Mesothelial cell of epicardium (in vitro differentiated cells): ENCODE measurements at regions not wholly inside any gene's neighbourhood (a gene's known extent, or its start where the extent isn't known, plus 50 kb on each side); places are given as distances from the start of the nearest gene placed in this dataset.

Source experiments
- DNase-seq, 2 experiments: peaks; one replicate each; pipeline ENCODE4 v3.0.0; 2021; ENCODE audit warnings: low spot score in 2 of 2; ENCODE audit not compliant: unreplicated experiment in 2 of 2
- H3K27ac Mint-ChIP-seq: 2 replicates; pipeline ENCODE4 v1.8.0; 2021; ENCODE audit warnings: mixed read lengths
- H3K27me3 Mint-ChIP-seq: 2 replicates; pipeline ENCODE4 v1.8.0; 2021; ENCODE audit warnings: low read depth, mixed read lengths
- H3K36me3 Mint-ChIP-seq: 2 replicates; pipeline ENCODE4 v1.8.0; 2021; ENCODE audit warnings: mixed read lengths
- H3K4me1 Mint-ChIP-seq: 2 replicates; pipeline ENCODE4 v1.8.0; 2021; ENCODE audit warnings: mixed read lengths
- H3K4me3 Mint-ChIP-seq: 2 replicates; pipeline ENCODE4 v1.8.0; 2021; ENCODE audit warnings: mild to moderate bottlenecking, moderate library complexity, mixed read lengths
- H3K9me3 Mint-ChIP-seq: 2 replicates; pipeline ENCODE4 v1.8.0; 2021; ENCODE audit warnings: mixed read lengths
- TF ChIP-seq, protein P1 (sequence below): fragments of 200-600 bp; sonication (generic); IDR thresholded peaks from one replicate; pipeline ENCODE4 v1.5.0; 2021; ENCODE audit warnings: antibody characterized with exemption; ENCODE audit not compliant: unreplicated experiment

DNA sequence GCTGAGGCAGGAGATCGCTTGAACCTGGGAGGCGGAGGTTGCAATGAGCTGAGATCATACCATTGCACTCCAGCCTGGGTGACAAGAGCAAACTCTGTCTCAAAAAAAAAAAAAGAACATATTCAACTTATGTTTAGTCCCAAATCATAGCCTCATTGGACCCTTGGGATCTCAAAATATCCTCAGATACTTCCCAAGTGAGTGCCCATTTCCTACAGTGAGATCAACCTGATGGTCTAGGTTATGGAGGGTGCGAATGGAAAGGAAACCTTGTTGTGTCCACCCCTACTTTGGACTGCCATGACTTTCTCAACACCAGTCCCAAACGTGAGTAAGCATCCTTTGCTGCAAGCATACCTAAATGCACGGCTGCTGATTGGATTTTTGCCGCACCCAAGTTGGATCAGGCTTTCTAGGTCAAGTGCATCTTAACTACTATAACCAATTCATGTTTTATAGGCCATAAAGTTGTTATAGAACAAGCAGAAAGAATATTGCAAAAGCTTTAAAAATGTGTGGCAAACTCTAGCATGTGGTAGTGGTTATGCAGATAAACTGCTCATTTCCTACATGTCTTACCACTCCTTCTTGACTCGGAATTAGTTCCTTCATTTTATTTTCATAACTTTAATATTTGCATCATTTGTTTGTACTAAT lies 131.2 kb downstream of the PLEKHG1 start:
- peaks cover 30% of the 10 kb centered on the region for H3K36me3 Mint-ChIP-seq
- H3K4me3 Mint-ChIP-seq = no peak overlapping the region
- no peak for DNase-seq
- no peak overlapping the region for H3K27ac Mint-ChIP-seq
- H3K9me3 Mint-ChIP-seq = no peaks in the 10 kb centered on the region
- TF ChIP-seq, protein P1, sequence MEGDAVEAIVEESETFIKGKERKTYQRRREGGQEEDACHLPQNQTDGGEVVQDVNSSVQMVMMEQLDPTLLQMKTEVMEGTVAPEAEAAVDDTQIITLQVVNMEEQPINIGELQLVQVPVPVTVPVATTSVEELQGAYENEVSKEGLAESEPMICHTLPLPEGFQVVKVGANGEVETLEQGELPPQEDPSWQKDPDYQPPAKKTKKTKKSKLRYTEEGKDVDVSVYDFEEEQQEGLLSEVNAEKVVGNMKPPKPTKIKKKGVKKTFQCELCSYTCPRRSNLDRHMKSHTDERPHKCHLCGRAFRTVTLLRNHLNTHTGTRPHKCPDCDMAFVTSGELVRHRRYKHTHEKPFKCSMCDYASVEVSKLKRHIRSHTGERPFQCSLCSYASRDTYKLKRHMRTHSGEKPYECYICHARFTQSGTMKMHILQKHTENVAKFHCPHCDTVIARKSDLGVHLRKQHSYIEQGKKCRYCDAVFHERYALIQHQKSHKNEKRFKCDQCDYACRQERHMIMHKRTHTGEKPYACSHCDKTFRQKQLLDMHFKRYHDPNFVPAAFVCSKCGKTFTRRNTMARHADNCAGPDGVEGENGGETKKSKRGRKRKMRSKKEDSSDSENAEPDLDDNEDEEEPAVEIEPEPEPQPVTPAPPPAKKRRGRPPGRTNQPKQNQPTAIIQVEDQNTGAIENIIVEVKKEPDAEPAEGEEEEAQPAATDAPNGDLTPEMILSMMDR = no peak
- no peaks in the 10 kb centered on the region for H3K27me3 Mint-ChIP-seq
- peaks cover 5% of the 10 kb centered on the region for H3K4me1 Mint-ChIP-seq

- no peaks in the 10 kb centered on the region for H3K9me3 Mint-ChIP-seq
- no peaks in the 10 kb centered on the region for H3K27me3 Mint-ChIP-seq
- H3K4me1 Mint-ChIP-seq = peaks cover 5% of the 10 kb centered on the region
- no peak overlapping the region for H3K27ac Mint-ChIP-seq
- no peak overlapping the region for H3K4me3 Mint-ChIP-seq
- peaks cover 29% of the 10 kb centered on the region for H3K36me3 Mint-ChIP-seq
- TF ChIP-seq, protein P1 = no peak
- no peak for DNase-seq
Measured at GRCh38 chr6:150732765-150733539, 132.6 kb upstream of the MTHFD1L start.

- no peak overlapping the region for H3K27ac Mint-ChIP-seq
- TF ChIP-seq, protein P1 = no peak
- no peaks in the 10 kb centered on the region for H3K9me3 Mint-ChIP-seq
- H3K27me3 Mint-ChIP-seq = no peaks in the 10 kb centered on the region
- peaks cover 13% of the 10 kb centered on the region for H3K4me1 Mint-ChIP-seq
- no peak for DNase-seq
- peaks cover 29% of the 10 kb centered on the region for H3K36me3 Mint-ChIP-seq
- no peak overlapping the region for H3K4me3 Mint-ChIP-seq
Measured at GRCh38 chr6:150733726-150734125, 131.8 kb upstream of the MTHFD1L start.

- H3K9me3 Mint-ChIP-seq = no peaks in the 10 kb centered on the region
- no peaks in the 10 kb centered on the region for H3K27me3 Mint-ChIP-seq
- H3K27ac Mint-ChIP-seq = peak overlapping the region; percentile 73
- H3K36me3 Mint-ChIP-seq = peaks cover 29% of the 10 kb centered on the region
- H3K4me1 Mint-ChIP-seq = peaks cover 17% of the 10 kb centered on the region
- H3K4me3 Mint-ChIP-seq = no peak overlapping the region
- TF ChIP-seq, protein P1 = no peak
- no peak for DNase-seq
Measured at GRCh38 chr6:150734235-150734634, 131.3 kb upstream of the MTHFD1L start.

DNA sequence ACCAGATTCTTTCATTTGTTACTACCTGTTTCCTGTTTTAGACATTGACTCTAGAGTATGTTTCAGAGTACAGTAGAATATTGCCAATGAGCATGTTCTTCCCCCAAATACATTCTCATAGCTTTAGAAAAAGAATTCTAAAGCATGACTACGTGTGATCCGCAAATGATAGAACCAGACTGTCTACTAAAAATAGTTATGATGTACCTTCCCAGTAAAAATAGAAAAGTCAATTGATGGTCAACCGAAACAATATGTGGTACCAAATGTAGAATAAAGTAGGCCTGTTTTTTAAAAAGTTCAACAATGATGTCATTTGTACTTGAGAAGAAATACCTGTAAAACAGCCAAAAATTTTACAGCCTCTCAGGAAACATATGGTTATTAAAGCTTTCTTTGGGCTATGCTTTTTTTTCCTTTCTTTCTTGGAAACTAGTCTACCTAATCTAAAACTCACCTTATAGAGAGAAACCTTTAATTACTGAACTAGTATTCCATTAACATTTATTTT lies 130.1 kb upstream of the MTHFD1L start:
- peaks cover 24% of the 10 kb centered on the region for H3K36me3 Mint-ChIP-seq

More for the DNA sequence above, 130.1 kb upstream of the MTHFD1L start:
- TF ChIP-seq, protein P1 = no peak
- no peak for DNase-seq
- H3K27ac Mint-ChIP-seq = peak overlapping the region; percentile 2
- no peak overlapping the region for H3K4me3 Mint-ChIP-seq
- H3K9me3 Mint-ChIP-seq = no peaks in the 10 kb centered on the region
- peaks cover 26% of the 10 kb centered on the region for H3K4me1 Mint-ChIP-seq
- H3K27me3 Mint-ChIP-seq = no peaks in the 10 kb centered on the region
